Prostate gland (tissue), 2 donors: ENCODE measurements at regions not wholly inside any gene's neighbourhood (a gene's known extent, or its start where the extent isn't known, plus 50 kb on each side); places are given as distances from the start of the nearest gene placed in this dataset.

Experiments
- DNase-seq: peaks from one replicate; pipeline ENCODE4 v3.0.0-alpha.2; 2019; ENCODE audit warnings: low spot score
- H3K27ac ChIP-seq, 2 donors: fragments of 200-600 bp; sonication (generic); 2 replicates each; pipeline ENCODE4 v1.5.1; 2017 to 2019
- H3K27me3 ChIP-seq: fragments of 200-600 bp; sonication (generic); replicated peaks from 2 replicates; pipeline ENCODE4 v1.5.1; 2019; ENCODE audit not compliant: insufficient read depth
- H3K36me3 ChIP-seq, 2 donors: fragments of 200-600 bp; sonication (generic); 1 replicate in 1 of 2; 2 replicates in 1 of 2; pipeline versions ENCODE4 v1.5.1 to v1.8.1; 2017 to 2019
- H3K4me1 ChIP-seq: fragments of 200-600 bp; sonication (generic); replicated peaks from 2 replicates; pipeline ENCODE4 v1.5.1; 2019
- H3K4me3 ChIP-seq, 2 donors: fragments of 200-600 bp; sonication (generic); 2 replicates each; pipeline ENCODE4 v1.5.1; 2017 to 2019
- H3K9me3 ChIP-seq: fragments of 200-600 bp; sonication (generic); 2 replicates; pipeline ENCODE4 v1.5.1; 2017
- POLR2A ChIP-seq: fragments of 450-650 bp; IDR thresholded peaks from one replicate; pipeline ENCODE4 v1.6.1; 2016; ENCODE audit warnings: antibody characterized with exemption, mild to moderate bottlenecking
- POLR2AphosphoS5 ChIP-seq: sonication (generic); formaldehyde crosslinking; IDR thresholded peaks from one replicate; pipeline ENCODE4 v1.6.1; 2017; ENCODE audit warnings: antibody characterized with exemption
- WGBS: methylation state at CpG from one replicate; pipeline ENCODE4 v1.1.5; 2018; 5-methylcytosine and 5-hydroxymethylcytosine counted together
- intact Hi-C: fragments of 100-400 bp; cut with DNase I; formaldehyde crosslinking; loops from one replicate; pipeline ENCODE4 v1.14.2; 2022
- TF ChIP-seq, protein P1 (sequence below), 4 experiments: fragments of 200-600 bp in 2 of 4; fragments of 450-650 bp in 2 of 4; sonication (generic) in 2 of 4; IDR thresholded peaks; 1 replicate in 3 of 4; 2 replicates in 1 of 4; pipeline ENCODE4 v1.5.1; 2016 to 2019; ENCODE audit warnings: antibody characterized with exemption in 4 of 4, mild to moderate bottlenecking in 2 of 4, moderate library complexity in 2 of 4

- WGBS: 80% methylated on average over 8 of the region's 8 CpGs
- intact Hi-C loops: no loop called here
- Histone ChIP-seq H3K9me3 (no peaks in the 10 kb centered on the region), H3K27me3 (no peaks in the 10 kb centered on the region), H3K27ac (no peak overlapping the region), H3K4me3 (no peak overlapping the region), H3K4me1 (no peaks in the 10 kb centered on the region), H3K36me3 (no peaks in the 10 kb centered on the region)
- no peak for DNase-seq
- TF ChIP-seq POLR2AphosphoS5: no peak
- TF ChIP-seq, protein P1, sequence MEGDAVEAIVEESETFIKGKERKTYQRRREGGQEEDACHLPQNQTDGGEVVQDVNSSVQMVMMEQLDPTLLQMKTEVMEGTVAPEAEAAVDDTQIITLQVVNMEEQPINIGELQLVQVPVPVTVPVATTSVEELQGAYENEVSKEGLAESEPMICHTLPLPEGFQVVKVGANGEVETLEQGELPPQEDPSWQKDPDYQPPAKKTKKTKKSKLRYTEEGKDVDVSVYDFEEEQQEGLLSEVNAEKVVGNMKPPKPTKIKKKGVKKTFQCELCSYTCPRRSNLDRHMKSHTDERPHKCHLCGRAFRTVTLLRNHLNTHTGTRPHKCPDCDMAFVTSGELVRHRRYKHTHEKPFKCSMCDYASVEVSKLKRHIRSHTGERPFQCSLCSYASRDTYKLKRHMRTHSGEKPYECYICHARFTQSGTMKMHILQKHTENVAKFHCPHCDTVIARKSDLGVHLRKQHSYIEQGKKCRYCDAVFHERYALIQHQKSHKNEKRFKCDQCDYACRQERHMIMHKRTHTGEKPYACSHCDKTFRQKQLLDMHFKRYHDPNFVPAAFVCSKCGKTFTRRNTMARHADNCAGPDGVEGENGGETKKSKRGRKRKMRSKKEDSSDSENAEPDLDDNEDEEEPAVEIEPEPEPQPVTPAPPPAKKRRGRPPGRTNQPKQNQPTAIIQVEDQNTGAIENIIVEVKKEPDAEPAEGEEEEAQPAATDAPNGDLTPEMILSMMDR (IDR thresholded peaks at IDR 0.05): no peak
- no peak for TF ChIP-seq POLR2A
These were observed 177.4 kb downstream of the SPRY1 start for GRCh38 chr4:123573866-123574508.

DNA sequence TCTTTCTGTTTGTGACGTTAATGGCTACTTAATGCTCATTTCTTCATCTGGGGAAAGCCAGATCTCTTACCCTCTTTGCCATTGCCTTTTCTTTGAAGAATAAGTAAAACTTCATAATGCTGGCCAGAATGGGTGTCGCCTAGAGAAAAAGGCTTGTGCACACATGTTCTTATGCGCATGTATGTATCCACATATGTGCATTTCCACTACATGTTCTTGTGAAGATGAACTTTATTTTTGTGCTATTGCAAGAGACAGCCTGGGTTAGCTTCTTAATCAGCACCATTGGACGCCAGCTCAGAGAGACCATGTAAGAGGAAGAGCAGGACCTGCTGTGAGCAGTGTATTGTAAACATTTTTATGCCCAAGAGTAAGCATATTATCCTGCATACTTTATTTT is 178.7 kb downstream of the SPRY1 start:
- Histone ChIP-seq H3K36me3 (no peaks in the 10 kb centered on the region), H3K27me3 (no peaks in the 10 kb centered on the region), H3K4me3 (no peak overlapping the region), H3K27ac (no peak overlapping the region), H3K4me1 (no peaks in the 10 kb centered on the region), H3K9me3 (no peaks in the 10 kb centered on the region)
- TF ChIP-seq POLR2AphosphoS5: no peak
- TF ChIP-seq, protein P1 (IDR thresholded peaks at IDR 0.05): no peak
- no peak for TF ChIP-seq POLR2A
- no peak for DNase-seq
- WGBS: 92% methylated on average over 4 of the region's 4 CpGs
- intact Hi-C loops: no loop called here

GRCh38 chr4:123577225-123577906 is 180.8 kb downstream of the SPRY1 start:
- no peaks in the 10 kb centered on the region for H3K9me3 ChIP-seq
- 69% methylated on average over 5 of the region's 5 CpGs for WGBS
- H3K4me3 ChIP-seq: no peak overlapping the region
- no peak for TF ChIP-seq POLR2A
- no peak for TF ChIP-seq POLR2AphosphoS5
- TF ChIP-seq, protein P1 (IDR thresholded peaks at IDR 0.05): no peak
- no peak for DNase-seq
- H3K27ac ChIP-seq: no peak overlapping the region
- no peaks in the 10 kb centered on the region for H3K27me3 ChIP-seq
- H3K4me1 ChIP-seq: no peaks in the 10 kb centered on the region
- intact Hi-C loops: no loop called here
- H3K36me3 ChIP-seq: no peaks in the 10 kb centered on the region

DNA sequence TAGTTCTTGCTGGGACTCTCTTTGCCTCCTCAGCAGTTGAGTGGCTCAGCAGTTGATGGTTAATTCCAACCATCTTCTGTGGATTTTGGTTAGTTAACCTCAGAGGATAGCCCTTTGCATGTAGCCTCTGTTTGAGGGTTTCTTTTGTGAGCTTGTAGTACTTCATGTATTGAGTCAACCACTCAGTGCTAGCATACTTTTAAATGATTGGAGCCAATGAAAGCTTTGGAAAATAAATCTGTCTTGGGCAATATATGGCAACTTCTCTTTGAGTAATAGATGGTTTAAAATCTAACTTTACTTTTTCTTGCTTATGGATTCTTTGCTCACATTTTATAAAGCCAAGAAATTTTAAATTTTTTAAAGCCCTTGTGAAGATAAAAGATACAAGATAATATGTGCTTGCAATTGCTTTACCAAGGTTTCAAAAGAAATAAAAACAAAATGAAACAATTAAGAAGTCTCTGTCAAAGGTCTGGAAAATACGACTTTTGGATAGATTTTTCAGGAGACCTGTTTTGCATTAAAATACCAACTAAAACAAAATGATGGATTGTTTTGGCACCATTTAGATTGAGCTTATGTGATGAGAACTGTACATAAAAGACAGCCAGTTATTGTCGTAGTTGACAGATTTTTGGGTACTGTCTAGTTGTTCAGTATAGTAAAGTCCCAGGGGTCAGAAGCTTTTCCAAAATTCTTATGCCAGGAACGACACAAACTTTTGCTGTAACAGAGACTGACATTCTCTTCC is 181.9 kb downstream of the SPRY1 start:
- no peaks in the 10 kb centered on the region for H3K9me3 ChIP-seq
- H3K27me3 ChIP-seq: no peaks in the 10 kb centered on the region
- no peaks in the 10 kb centered on the region for H3K36me3 ChIP-seq
- no peaks in the 10 kb centered on the region for H3K4me1 ChIP-seq
- no peak overlapping the region for H3K27ac ChIP-seq
- 40% methylated on average over 3 of the region's 3 CpGs for WGBS
- H3K4me3 ChIP-seq: no peak overlapping the region
- TF ChIP-seq POLR2A: no peak
- TF ChIP-seq, protein P1 (IDR thresholded peaks at IDR 0.05): no peak
- TF ChIP-seq POLR2AphosphoS5: no peak
- DNase-seq: no peak
- intact Hi-C loops: no loop called here
